ENCODE measurements at regions not wholly inside any gene's neighbourhood (a gene's known extent, or its start where the extent isn't known, plus 50 kb on each side); places are given as distances from the start of the nearest gene placed in this dataset.

- no peaks in the 10 kb centered on the region for H3K27me3 Mint-ChIP-seq (ENCODE audit: low read depth)
- H3K9me3 Mint-ChIP-seq, result no peaks in the 10 kb centered on the region
- H3K4me3 Mint-ChIP-seq, result no peak overlapping the region
- no peak for ATAC-seq
- no peaks in the 10 kb centered on the region for H3K36me3 Mint-ChIP-seq
- POLR2A ChIA-PET, result no interaction called here
- no peak for DNase-seq (ENCODE audit: low spot score)
- no peaks in the 10 kb centered on the region for H3K4me1 Mint-ChIP-seq
- no peak overlapping the region for H3K27ac Mint-ChIP-seq
- CTCF ChIA-PET, result interaction anchor here (1.1 kb wide), 1 partner anchor 258 kb away, joined by 4 read pairs; no protein-coding TSS in a partner anchor
- TF ChIP-seq ZNF423 (CRISPR knock-in tag; IDR thresholded peaks at IDR 0.05) (no peak), NFE2L1 (CRISPR knock-in tag; IDR thresholded peaks at IDR 0.05) (no peak), ATF2 (CRISPR knock-in tag; IDR thresholded peaks at IDR 0.05; ENCODE audit: borderline replicate concordance, low read depth) (no peak), PRRX2 (CRISPR knock-in tag; IDR thresholded peaks at IDR 0.05) (no peak), TEAD1 (CRISPR knock-in tag; IDR thresholded peaks at IDR 0.05) (no peak), ZNF512 (CRISPR knock-in tag; IDR thresholded peaks at IDR 0.05; ENCODE audit: borderline replicate concordance) (no peak), ZSCAN18 (CRISPR knock-in tag; IDR thresholded peaks at IDR 0.05) (no peak), ETV6 (CRISPR knock-in tag; IDR thresholded peaks at IDR 0.05) (no peak), ZNF219 (CRISPR knock-in tag; IDR thresholded peaks at IDR 0.05; ENCODE audit: borderline replicate concordance) (no peak)
Measured at GRCh38 chr6:170089963-170090362, 200.9 kb downstream of the DLL1 start.

- Mint-ChIP-seq H3K36me3 (no peaks in the 10 kb centered on the region), H3K4me3 (no peak overlapping the region), H3K27me3 (ENCODE audit: low read depth) (no peaks in the 10 kb centered on the region), H3K9me3 (no peaks in the 10 kb centered on the region), H3K4me1 (no peaks in the 10 kb centered on the region), H3K27ac (no peak overlapping the region)
- ChIA-PET POLR2A (no interaction called here), CTCF (interaction anchor here (1.1 kb wide), 1 partner anchor 257 kb away, joined by 4 read pairs; no protein-coding TSS in a partner anchor)
- ATAC-seq (no peak), DNase-seq (ENCODE audit: low spot score) (no peak)
- TF ChIP-seq ZNF317 (CRISPR knock-in tag; IDR thresholded peaks at IDR 0.05; ENCODE audit: borderline replicate concordance, low read depth) (no peak), TP53 (CRISPR knock-in tag; IDR thresholded peaks at IDR 0.05) (no peak), PREB (CRISPR knock-in tag; IDR thresholded peaks at IDR 0.05; ENCODE audit: borderline replicate concordance) (no peak), ETV6 (CRISPR knock-in tag; IDR thresholded peaks at IDR 0.05) (no peak), AFF4 (CRISPR knock-in tag; IDR thresholded peaks at IDR 0.05; ENCODE audit: borderline replicate concordance) (no peak), ZNF532 (CRISPR knock-in tag; IDR thresholded peaks at IDR 0.05; ENCODE audit: borderline replicate concordance) (no peak), PRDM15 (CRISPR knock-in tag; IDR thresholded peaks at IDR 0.05) (no peak), IRF1 (CRISPR knock-in tag; IDR thresholded peaks at IDR 0.05) (no peak)
Measured at GRCh38 chr6:170088582-170088955, 202.3 kb downstream of the DLL1 start.

Data from WTC11 (cell line).